Caki2 (cell line): ENCODE measurements at regions not wholly inside any gene's neighbourhood (a gene's known extent, or its start where the extent isn't known, plus 50 kb on each side); places are given as distances from the start of the nearest gene placed in this dataset.

Experiments used
- DNase-seq: peaks from one replicate; pipeline ENCODE4 v3.0.0-alpha.2; 2015; ENCODE audit warnings: low read depth
- in situ Hi-C: cut with HindIII; loops from 2 replicates; pipeline ENCODE4 v1.10.0; 2016; ENCODE audit warnings: low sequenced_read_pairs, low pct_unique_long_range_greater_than_20kb, mixed read lengths

DNA sequence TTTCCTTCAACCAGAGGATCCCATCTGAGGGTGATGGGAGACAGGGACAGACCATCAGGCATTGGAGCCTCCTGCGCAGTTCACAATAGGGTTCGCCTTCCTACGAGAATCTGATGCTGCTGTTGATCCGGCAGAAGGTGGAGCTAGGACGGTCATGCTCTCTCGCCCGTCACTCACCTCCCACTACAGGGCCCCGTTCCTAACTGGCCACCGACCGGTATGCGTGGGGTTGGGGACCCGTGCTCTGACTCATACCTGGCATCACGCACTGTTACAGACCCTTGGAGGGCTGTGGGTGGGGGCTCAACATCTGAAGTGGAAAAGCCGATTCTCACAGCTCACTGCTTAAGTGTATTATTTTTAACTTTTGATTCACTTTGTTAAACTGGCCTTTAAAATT lies 402.3 kb downstream of the BRD1 start:
- in situ Hi-C loops = no loop called here
- DNase-seq = peak; percentile 65

DNA sequence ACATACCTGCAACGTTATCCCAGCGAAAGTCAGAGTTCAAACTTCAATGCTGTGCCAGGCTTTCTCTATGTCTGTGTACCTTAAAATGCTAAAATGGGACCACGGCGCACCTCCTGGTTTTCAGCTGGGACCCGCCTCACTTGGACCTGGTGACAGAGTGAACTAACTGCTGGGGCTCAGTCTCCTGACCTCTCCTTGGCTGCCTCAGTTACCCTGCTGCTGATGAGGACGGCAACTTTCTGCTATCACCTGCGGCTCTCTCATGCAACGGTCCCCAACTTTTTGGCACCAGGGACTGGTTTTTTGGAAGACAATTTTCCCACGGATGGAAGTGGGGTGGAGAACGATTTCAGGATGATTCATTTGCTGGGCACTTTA lies 402.8 kb downstream of the BRD1 start:
- in situ Hi-C loops = no loop called here
- DNase-seq = no peak

DNA sequence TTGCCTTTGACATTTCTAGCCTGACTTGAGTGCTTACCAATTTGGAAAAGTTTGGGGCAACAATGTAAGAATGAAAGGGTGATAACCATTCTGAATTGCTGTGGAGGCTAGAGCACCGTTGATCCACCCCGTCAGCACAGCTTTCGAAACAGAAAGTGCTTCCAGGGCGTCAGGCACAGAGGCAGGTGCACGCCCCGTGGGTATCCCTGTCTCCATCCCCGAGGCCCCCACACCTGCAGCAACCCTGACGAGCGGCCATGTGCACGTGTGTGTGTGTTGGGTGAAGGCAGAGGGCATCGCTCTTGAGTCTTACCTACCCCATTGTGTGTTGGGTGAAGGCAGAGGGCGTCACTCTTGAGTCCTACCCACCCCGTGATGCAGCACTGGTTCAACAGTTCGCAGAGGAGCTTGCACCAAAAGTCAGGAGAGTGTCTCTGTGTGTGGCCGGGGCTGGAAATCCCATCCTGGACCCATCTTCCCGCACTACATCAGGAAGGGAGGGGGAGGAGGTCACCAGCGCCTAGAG lies 404.5 kb downstream of the BRD1 start:
- no peak for DNase-seq
- in situ Hi-C loops = no loop called here

DNA sequence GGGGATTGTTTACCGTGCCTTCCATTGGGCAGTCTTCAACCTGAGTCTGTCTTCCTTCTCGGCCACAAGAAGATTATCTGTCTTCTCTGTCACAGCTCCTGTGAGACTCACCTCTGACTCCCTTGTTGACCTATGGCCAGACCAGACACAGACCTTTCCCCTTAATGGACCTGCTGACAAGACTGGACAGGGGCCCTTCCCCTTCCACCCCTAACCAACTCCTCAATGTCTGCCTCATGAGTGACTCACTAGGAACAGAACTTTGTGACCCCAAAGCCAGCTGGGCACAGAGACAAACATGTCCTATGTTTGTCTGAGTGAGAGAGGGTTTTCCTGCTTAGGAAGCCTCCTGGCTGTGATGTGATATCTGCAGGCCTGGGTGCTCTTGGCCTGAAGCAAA lies 405.0 kb downstream of the BRD1 start:
- DNase-seq = peak; percentile 66
- in situ Hi-C loops = no loop called here

DNA sequence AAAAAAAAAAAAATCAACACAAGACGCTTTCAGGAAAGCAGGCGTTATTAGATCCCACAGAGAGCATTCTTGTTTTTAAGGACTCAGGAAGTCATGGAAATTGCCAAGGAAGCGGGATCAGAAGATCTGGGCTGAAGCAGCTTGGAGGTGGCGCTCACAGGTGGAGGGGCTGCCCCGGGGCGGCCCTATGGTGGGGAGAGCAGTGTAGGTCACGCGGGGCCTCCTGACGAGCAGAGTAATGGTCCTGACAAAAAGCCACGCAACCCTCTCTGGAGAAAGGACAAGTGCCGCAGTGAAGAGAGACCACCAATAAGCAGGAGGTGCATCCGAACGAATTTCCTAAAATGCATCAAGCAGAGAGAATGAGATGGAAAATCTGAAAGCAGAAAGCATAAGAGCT lies 407.0 kb downstream of the BRD1 start:
- in situ Hi-C loops = no loop called here
- DNase-seq = no peak

DNA sequence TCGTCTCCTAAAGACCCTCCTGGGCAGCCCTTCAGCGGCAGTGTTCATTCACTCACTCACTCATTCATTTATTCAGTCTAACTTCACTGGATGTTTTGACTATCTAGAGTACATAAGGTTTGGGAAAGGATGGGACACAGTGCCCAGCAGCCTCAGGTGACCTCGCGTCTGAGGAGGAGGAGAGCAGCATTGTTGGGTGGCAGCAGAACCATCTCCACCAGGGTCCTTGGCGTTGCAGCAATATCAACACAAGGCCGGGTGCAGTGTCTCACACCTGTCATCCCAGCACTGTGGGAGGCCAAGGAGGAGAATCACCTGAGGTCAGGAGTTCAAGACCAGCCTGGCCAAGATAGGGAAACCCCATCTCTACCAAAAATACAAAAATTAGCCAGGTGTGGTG lies 408.0 kb downstream of the BRD1 start:
- in situ Hi-C loops = no loop called here
- no peak for DNase-seq

DNA sequence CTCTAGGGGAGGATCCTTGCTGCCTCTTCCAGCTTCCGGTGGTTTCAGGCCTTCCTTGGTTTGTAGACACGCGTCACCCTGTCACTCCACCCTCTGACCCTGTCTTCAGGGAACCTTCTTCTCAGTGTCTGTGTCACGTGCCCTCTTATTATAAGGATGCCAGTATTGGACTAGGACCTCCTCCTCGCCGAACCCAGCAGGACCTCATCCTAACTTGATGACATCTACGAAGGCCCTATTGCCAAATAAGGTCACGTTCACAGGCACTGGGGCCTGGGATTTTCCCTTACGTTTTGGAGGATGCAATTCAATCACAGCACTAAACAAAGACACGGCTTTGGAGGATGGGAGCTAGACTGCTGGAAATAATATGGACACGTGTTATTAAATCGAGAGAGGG lies 408.7 kb downstream of the BRD1 start:
- DNase-seq = no peak
- in situ Hi-C loops = no loop called here

DNA sequence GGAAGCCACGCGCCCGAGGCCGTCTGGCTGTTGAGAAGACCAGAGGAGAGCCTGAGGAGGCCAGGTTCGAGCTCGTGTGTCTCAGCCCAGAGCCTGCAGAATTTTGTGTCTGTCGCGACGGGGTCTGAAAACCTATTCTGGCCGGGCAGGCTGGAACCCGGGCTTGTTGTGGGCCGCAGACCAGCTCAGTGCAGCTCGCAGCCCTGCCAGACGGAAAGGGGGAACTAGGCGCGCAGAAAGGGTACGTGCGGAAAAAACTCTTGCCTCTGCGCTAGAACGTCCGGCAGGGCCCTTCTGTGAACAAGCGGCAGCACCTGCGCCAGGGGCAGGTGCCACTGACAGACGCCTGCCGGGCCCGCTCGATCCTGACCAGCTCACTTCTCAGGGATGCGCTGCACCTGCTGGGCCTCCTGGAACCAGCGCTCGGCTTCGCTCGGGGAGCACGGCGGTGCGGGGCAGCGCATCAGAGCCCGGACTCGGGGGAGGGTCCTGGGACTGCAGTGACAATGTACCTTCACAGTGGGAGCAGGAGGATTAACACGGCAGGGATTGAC lies 409.3 kb downstream of the BRD1 start:
- no peak for DNase-seq
- in situ Hi-C loops = no loop called here

DNA sequence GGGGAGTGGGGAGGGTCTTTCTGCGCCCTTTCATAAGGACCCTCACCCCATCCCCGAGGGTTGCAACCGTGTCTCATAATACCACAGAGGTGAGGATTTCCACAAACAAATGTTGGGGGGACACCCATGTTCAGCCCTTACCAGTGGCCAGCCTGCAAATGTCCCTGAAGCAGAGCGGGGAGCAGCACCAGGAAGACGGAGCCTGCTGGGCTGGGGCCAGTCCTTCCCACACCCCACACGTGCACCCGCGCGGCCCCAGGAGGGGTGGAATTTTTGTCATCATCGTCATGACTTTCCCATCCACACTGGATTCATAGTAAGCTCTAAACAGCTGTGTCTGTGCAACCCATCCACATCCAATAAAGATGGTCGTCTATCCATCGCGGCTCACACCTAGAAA lies 409.8 kb downstream of the BRD1 start:
- DNase-seq = no peak
- in situ Hi-C loops = no loop called here

DNA sequence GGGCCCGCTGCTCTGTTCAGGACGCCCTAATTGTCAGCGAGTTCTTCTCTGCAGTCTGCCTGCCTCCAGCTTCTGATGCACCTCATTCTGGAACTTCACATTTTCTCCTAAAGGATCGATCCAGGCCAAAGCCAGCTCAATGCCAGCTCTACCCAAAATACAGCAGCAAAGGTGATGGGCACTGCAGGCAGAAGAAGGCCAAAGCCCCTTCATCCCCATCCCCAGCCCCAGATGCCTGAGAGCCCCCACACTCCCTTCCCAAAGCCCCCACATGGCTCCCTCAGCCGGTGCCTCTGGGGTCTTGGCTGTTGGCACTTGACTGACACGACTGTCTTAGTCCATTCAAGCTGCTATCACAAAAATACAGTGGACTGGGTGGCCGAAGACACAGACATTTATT lies 410.3 kb downstream of the BRD1 start:
- in situ Hi-C loops = no loop called here
- no peak for DNase-seq

DNA sequence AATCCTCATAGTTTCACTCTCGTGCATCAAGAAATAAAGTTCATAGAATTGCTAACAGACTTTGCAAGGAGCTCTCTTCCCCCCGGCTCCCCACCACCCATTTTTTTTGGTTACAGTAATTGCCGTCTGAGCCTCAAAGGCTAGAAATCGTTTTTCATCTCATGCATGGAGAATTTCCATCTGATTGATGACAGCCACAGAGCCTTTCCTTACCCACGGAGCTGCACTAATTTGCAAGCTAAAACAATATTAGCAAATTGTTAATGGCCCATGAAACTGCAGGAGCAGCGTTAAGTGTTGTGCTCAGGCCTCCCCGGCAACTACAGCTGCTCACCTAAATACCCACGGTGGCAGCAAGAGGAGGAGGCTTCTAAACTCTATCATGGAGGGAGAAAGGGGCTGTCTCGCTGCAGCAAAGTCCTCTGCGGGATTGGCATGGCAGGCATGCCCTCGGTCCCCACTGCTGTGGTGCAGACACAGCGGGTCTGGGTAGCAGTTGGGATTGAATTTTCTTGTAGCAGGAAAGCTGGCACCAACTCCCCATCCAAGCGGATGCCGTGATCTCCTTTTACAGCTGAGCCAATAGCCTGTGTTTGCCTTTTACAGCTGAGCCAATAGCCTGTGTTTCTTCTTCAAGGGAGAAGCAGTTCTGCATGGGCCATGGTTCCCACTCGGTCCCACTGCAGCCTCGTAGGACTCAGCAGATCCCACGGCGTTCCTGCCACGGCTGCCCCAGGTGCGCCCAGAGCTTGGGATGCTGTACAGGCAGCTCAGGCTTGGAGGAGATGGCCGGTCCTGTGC lies 412.3 kb downstream of the BRD1 start:
- in situ Hi-C loops = no loop called here
- no peak for DNase-seq

DNA sequence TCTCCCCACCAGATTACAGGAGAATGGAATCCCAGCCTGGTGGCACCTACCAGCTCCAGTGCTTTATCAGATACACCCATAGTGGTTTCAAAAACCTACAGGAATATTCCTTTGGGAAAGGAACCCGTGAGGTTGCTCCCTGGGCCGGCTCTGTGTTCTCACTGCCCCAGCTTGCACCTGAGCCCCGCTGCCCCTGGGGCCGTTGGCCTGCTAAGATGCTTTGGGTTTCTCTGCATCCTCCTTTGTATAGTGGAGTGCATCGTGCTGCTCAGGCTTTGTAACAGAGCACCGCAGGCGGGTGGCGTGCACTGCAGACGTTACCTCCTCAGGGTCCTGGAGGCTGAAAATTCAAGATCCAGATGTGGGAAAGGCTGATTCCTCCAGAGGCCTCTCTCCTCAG lies 414.1 kb downstream of the BRD1 start:
- no peak for DNase-seq
- in situ Hi-C loops = no loop called here

DNA sequence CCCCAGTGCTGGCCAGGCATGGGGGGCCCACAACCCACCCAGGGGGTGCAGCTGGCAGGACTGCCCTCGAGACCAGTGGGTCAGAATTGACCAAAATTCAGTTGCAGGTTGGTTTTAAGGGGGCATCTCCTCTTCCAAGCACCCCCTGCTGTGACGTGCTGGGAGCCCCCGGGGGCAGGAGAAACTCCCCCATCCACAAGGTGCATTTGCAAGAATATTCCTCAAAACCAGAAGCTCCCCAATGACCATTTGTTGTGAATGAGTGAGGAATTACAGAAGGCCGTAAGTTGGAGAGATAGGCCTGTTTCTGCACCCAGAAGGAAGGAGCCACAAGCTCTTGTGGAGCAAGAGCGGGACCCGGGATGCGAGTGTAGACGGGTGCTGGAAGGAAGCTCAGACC lies 414.5 kb downstream of the BRD1 start:
- in situ Hi-C loops = no loop called here
- DNase-seq = no peak

DNA sequence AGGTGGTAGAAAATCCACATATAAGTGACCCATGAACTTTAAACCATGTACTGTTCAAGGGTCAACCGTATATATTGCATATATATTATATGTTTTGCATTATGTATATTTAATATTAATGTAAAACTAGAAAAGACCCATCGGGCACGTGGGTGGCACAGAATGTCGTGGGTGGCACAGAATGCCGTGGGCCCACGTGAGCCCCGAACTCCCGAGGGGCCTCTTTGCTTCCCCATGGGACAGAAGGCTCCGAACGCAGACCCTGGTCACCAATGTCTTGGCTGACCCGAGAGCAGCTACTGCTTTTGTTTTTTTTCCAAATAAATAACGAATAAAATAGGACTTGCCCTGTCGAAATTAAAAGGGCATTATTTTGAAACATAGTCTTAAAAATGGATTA lies 415.4 kb downstream of the BRD1 start:
- in situ Hi-C loops = no loop called here
- DNase-seq = no peak

DNA sequence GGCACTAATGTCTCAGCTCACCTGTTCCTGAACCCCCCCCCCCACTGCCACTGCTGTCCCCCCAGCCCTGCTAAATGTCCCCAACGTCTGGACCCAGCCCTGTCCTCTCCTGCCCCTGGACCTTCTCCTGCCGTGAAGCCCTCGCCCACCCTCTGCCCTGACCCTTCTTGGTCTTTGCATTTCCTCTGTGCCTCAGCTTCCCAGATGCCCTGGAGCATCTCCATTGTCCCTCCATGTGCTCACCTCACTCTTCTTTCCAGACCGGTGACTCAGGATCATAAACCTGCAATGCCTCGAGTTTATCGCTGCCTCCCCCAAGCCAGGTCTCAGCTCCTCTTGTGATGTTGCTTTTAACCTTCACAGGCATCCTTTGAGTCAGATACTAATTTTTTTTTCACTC lies 416.4 kb downstream of the BRD1 start:
- DNase-seq = no peak
- in situ Hi-C loops = no loop called here

DNA sequence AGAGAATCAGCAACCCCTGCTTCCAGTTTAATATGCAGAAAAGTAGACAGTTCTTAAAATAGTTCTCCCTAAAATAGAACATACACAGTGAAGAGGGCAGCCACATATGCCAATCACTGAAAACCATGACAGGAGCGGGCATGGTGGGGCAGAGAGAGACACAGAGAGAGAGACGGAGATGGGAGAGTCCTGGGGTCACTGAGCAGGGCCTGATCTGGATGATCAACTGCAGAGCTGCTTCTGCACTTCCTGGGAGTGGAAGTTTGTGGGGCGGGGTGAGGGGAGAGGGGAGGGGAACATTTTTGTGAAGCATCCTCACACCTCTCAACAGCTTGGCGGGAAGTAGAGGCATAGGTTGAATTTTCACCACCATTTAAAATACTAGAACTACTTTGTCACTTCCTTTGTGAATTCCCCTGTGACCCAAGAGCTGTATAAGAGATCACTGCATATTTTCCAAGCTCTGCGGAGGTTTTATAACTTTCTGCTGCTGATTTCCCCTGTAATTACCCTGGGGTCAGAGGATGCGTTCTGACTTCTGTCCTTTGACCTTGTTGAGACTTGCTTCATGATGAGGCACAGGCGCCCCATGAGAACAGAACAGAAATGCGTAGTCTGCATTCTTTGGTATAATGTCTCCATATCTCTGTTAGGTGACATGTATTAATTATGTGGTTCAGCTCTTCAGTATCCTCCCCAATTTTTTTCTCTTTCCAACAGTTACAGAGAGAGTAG lies 419.4 kb downstream of the BRD1 start:
- in situ Hi-C loops = no loop called here
- DNase-seq = no peak

DNA sequence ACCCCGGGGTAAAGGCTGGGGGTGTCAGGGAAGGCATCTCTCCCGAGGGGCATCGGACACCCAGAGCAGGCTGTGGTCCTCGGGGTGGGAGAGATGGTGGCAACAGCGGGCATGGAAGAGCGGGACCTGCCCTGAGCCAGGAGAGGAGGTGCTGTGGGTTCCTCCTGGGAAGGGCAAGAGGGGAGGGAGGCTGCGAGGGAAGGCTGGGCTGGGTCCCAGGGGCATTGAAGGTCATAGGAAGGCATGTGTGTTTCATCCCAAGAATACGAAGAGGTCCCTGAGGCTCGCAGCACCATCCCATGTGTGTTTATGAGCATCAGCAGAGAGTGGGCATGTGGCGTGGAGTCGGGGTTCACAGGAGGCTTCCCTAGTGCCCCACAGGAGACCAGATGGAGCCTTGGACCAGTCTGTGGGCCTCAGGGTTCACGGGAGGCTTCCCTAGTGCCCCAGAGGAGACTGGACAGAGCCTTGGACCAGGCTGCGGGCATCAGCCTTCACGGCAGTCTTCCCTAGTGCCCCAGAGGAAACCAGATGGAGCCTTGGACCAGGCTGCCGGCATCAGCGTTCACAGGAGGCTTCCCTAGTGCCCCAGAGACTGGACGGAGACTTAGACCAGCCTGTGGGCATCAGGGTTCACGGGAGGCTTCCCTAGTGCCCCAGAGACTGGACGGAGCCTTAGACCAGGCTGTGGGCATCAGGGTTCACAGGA lies 420.6 kb downstream of the BRD1 start:
- in situ Hi-C loops = no loop called here
- no peak for DNase-seq

DNA sequence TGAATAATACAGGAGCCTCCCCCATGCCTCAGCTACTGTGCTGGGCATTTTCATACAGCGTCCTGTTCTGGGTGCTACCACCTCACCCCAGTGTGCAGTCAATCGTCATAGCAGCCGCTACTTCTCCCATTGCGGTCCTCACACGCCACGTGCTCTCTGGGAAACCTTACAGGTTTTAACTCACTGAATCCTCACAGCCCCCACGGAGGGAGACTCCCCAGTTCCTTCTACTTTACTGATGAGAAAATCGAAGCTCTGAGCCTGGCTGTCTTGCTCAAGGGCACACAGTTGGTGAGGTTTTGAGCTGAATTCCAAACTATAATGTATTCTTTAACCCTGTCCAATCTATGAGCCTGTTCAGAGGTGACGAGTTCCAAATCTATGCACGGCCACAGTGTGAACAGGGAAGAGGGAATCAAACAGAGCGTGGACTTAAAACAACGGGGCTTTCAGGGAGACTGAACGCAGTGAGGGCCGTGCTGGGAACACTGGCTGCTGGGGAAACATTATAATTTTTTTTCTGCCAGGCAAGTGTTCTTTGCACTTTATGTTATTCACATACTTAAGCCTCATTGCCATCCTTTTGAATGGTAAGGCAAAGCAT lies 421.5 kb downstream of the BRD1 start:
- in situ Hi-C loops = no loop called here
- DNase-seq = no peak

DNA sequence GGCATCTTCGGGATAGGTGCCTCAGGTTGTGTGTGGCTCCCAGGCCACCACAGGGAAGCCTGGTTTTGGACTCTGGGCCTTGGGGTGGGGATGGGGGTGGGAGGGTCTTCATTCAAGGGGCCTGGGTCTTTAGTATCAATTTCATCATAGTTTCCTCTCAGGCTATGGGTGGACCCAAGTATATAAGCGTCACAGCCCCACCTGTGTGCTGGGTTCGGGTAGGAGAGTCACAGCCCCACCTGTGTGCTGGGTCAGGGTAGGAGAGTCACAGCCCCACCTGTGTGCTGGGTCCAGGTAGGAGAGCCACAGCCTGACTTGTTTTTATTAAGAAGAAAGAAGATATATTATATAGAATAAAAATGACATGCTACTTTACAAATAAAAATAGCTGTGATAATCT lies 422.1 kb downstream of the BRD1 start:
- DNase-seq = no peak
- in situ Hi-C loops = no loop called here
